Activated CD4-positive, alpha-beta memory T cell treated with anti-CD3 and anti-CD28 coated beads for 36 hours (primary cell): ENCODE measurements at regions not wholly inside any gene's neighbourhood (a gene's known extent, or its start where the extent isn't known, plus 50 kb on each side); places are given as distances from the start of the nearest gene placed in this dataset.
"Not testable (repeated sequence)": the region's sequence is repeated elsewhere in the genome, so short reads cannot be mapped to it uniquely, and the experiment has no call there.

ENCODE experiments used
- CTCF ChIA-PET: fragments of 350-600 bp; sonication (Branson Sonifier 250); formaldehyde crosslinking; loops from one replicate; lab custom pipeline; 2021; ENCODE audit warnings: antibody characterized with exemption, inconsistent platforms; lab: Charles Lee
- POLR2A ChIA-PET: fragments of 350-600 bp; sonication (Branson Sonifier 250); formaldehyde crosslinking; loops from one replicate; lab custom pipeline; 2021; ENCODE audit warnings: antibody characterized with exemption; lab: Charles Lee
- DNase-seq: peaks from one replicate; pipeline ENCODE4 v3.0.0-alpha.2; 2020
- H3K27ac Mint-ChIP-seq: one replicate; pipeline ENCODE4 v1.8.0; 2021; ENCODE audit warnings: mixed read lengths
- H3K27me3 Mint-ChIP-seq: one replicate; pipeline ENCODE4 v1.8.0; 2021; ENCODE audit warnings: mixed read lengths
- H3K36me3 Mint-ChIP-seq: one replicate; pipeline ENCODE4 v1.8.0; 2021; ENCODE audit warnings: mixed read lengths
- H3K4me1 Mint-ChIP-seq: one replicate; pipeline ENCODE4 v1.8.0; 2021; ENCODE audit warnings: low read depth, mixed read lengths
- H3K4me3 Mint-ChIP-seq: one replicate; pipeline ENCODE4 v1.8.0; 2021; ENCODE audit warnings: mild to moderate bottlenecking, mixed read lengths
- H3K9me3 Mint-ChIP-seq: one replicate; pipeline ENCODE4 v1.8.0; 2021; ENCODE audit warnings: mixed read lengths
- intact Hi-C: fragments of 100-400 bp; cut with micrococcal nuclease; formaldehyde crosslinking; loops from one replicate; pipeline ENCODE4 v1.15.1; 2023

GRCh38 chr5:21473981-21474380, 1379.2 kb downstream of the CDH12 start:
- H3K9me3 Mint-ChIP-seq, CTCF ChIA-PET, H3K27me3 Mint-ChIP-seq, intact Hi-C loops, H3K4me3 Mint-ChIP-seq, DNase-seq, POLR2A ChIA-PET, H3K27ac Mint-ChIP-seq, H3K4me1 Mint-ChIP-seq: not testable (repeated sequence)
- peaks cover 15% of the 10 kb centered on the region for H3K36me3 Mint-ChIP-seq

GRCh38 chr5:21473436-21473835, 1379.7 kb downstream of the CDH12 start:
- DNase-seq, H3K27ac Mint-ChIP-seq, POLR2A ChIA-PET, CTCF ChIA-PET, H3K27me3 Mint-ChIP-seq, H3K9me3 Mint-ChIP-seq, H3K4me1 Mint-ChIP-seq, intact Hi-C loops, H3K4me3 Mint-ChIP-seq: not testable (repeated sequence)
- H3K36me3 Mint-ChIP-seq, result peaks cover 14% of the 10 kb centered on the region

- H3K4me3 Mint-ChIP-seq, H3K9me3 Mint-ChIP-seq, H3K4me1 Mint-ChIP-seq, intact Hi-C loops, POLR2A ChIA-PET, CTCF ChIA-PET, H3K27me3 Mint-ChIP-seq, H3K27ac Mint-ChIP-seq, DNase-seq: not testable (repeated sequence)
- peaks cover 16% of the 10 kb centered on the region for H3K36me3 Mint-ChIP-seq
These were observed 1381.5 kb downstream of the CDH12 start for GRCh38 chr5:21471691-21472090.

- H3K4me3 Mint-ChIP-seq, intact Hi-C loops, DNase-seq, H3K9me3 Mint-ChIP-seq, H3K27ac Mint-ChIP-seq, H3K4me1 Mint-ChIP-seq, CTCF ChIA-PET, POLR2A ChIA-PET, H3K27me3 Mint-ChIP-seq: not testable (repeated sequence)
- peaks cover 20% of the 10 kb centered on the region for H3K36me3 Mint-ChIP-seq
These were observed 1383.5 kb downstream of the CDH12 start for GRCh38 chr5:21469523-21470101.

DNA sequence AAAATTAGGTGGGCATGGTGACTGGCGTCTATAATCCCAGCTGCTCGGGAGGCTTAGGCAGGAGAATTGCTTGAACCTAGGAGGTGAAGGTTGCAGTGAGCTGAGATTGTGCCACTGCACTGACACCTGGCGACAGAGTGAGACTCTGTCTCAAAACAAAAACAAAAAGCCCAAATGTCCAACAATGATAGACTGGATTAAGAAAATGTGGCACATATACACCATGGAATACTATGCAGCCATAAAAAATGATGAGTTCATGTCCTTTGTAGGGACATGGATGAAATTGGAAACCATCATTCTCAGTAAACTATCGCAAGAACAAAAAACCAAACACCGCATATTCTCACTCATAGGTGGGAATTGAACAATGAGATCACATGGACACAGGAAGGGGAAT, 1385.6 kb downstream of the CDH12 start:
- peaks cover 16% of the 10 kb centered on the region for H3K36me3 Mint-ChIP-seq
- H3K4me3 Mint-ChIP-seq, H3K9me3 Mint-ChIP-seq, H3K4me1 Mint-ChIP-seq, H3K27ac Mint-ChIP-seq, DNase-seq, CTCF ChIA-PET, H3K27me3 Mint-ChIP-seq, POLR2A ChIA-PET, intact Hi-C loops: not testable (repeated sequence)

DNA sequence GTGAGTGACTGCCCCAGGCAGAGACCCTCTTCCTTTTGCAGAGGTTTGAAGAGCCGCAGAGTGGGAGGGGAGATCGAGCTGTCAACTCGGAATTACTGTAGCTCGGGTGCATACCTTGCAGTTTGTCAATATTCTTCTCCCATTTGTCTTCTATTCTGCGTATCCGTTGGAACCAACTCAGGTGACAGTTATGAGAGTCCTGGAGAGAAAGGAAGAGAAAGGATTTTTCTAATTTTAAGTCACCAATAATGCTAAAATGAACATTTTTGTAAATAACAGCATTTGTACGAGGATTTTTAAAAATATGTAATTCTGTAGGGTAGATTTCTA, 1393.4 kb downstream of the CDH12 start:
- POLR2A ChIA-PET, H3K27me3 Mint-ChIP-seq, intact Hi-C loops, H3K9me3 Mint-ChIP-seq, DNase-seq, H3K36me3 Mint-ChIP-seq, H3K4me1 Mint-ChIP-seq: not testable (repeated sequence)
- H3K27ac Mint-ChIP-seq, result peak overlapping the region; percentile 70
- H3K4me3 Mint-ChIP-seq, result peak overlapping the region; percentile 86
- CTCF ChIA-PET, result interaction anchor here (1.2 kb wide), 1 partner anchor 40 kb away, joined by 3 read pairs; no protein-coding TSS in a partner anchor

DNA sequence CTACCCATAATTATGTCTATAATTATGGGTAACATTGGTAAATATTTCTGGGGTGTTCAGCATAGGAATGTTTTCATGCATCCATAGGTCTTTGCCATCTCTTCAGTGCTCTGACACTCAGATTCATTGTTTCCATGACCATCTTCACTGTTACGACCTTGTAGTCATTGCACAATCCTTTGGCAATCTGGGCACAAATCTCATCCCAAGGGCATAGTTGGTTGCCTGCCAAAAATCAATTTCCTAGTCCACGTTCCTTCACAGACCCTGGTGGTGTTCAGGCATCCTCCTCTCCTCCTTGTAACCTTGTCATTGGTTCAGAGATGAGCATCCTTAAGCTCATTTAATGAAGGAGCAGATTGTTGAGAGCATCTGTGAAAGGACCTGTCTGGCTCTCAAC, 1400.7 kb downstream of the CDH12 start:
- ChIA-PET POLR2A (no interaction called here), CTCF (no interaction called here)
- Mint-ChIP-seq H3K36me3 (no peaks in the 10 kb centered on the region), H3K9me3 (no peaks in the 10 kb centered on the region), H3K27me3 (peaks cover 18% of the 10 kb centered on the region), H3K4me1 (no peaks in the 10 kb centered on the region), H3K27ac (no peak overlapping the region), H3K4me3 (no peak overlapping the region)
- intact Hi-C loops, result no loop called here
- DNase-seq, result no peak

GRCh38 chr5:21432646-21433045, 1420.5 kb downstream of the CDH12 start:
- Mint-ChIP-seq H3K9me3 (no peaks in the 10 kb centered on the region), H3K36me3 (no peaks in the 10 kb centered on the region), H3K4me3 (no peak overlapping the region), H3K27ac (no peak overlapping the region), H3K27me3 (peaks cover 3% of the 10 kb centered on the region), H3K4me1 (no peaks in the 10 kb centered on the region)
- no peak for DNase-seq
- ChIA-PET CTCF (no interaction called here), POLR2A (no interaction called here)
- intact Hi-C loops, result no loop called here

GRCh38 chr5:21424907-21425306, 1428.2 kb downstream of the CDH12 start:
- no peak for DNase-seq
- ChIA-PET CTCF (no interaction called here), POLR2A (no interaction called here)
- intact Hi-C loops, result no loop called here
- no peaks in the 10 kb centered on the region for H3K36me3 Mint-ChIP-seq
- H3K4me1 Mint-ChIP-seq, result no peaks in the 10 kb centered on the region
- H3K27me3 Mint-ChIP-seq, result no peaks in the 10 kb centered on the region
- H3K4me3 Mint-ChIP-seq, result no peak overlapping the region
- H3K9me3 Mint-ChIP-seq, result no peaks in the 10 kb centered on the region
- no peak overlapping the region for H3K27ac Mint-ChIP-seq

GRCh38 chr5:21419383-21419782, 1431.4 kb upstream of the CDH18 start:
- intact Hi-C loops, result no loop called here
- ChIA-PET CTCF (interaction anchor here (0.7 kb wide), 1 partner anchor 40 kb away, joined by 3 read pairs; no protein-coding TSS in a partner anchor), POLR2A (no interaction called here)
- Mint-ChIP-seq H3K27ac (no peak overlapping the region), H3K4me1 (no peaks in the 10 kb centered on the region), H3K36me3 (no peaks in the 10 kb centered on the region), H3K9me3 (no peaks in the 10 kb centered on the region), H3K4me3 (no peak overlapping the region), H3K27me3 (no peaks in the 10 kb centered on the region)
- DNase-seq, result no peak

DNA sequence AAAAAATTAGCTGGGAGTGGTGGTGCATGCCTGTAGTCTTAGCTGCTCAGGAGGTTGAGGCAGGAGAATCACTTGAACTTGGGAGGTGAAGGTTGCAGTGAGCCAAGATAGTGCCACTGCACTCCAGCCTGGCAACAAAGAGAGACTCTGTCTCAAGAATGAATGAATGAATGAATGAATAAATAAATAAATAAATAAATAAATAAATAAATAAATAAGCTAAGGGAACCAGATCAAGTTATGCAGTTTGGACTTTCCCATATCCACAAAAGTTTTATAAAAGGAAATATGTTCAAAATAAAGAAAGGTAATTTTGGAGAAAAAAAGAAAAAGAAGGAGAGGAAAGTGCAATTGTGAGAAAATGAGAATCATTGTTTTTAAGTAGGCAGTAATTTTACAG, 1414.1 kb upstream of the CDH18 start:
- H3K4me3 Mint-ChIP-seq, H3K9me3 Mint-ChIP-seq, DNase-seq, H3K27me3 Mint-ChIP-seq, H3K36me3 Mint-ChIP-seq, intact Hi-C loops, CTCF ChIA-PET, H3K4me1 Mint-ChIP-seq, H3K27ac Mint-ChIP-seq, POLR2A ChIA-PET: not testable (repeated sequence)

- no peak for DNase-seq
- no peaks in the 10 kb centered on the region for H3K4me1 Mint-ChIP-seq
- CTCF ChIA-PET, result no interaction called here
- H3K27me3 Mint-ChIP-seq, result no peaks in the 10 kb centered on the region
- H3K36me3 Mint-ChIP-seq, result no peaks in the 10 kb centered on the region
- no peak overlapping the region for H3K27ac Mint-ChIP-seq
- POLR2A ChIA-PET, result no interaction called here
- intact Hi-C loops, result no loop called here
- no peaks in the 10 kb centered on the region for H3K9me3 Mint-ChIP-seq
- no peak overlapping the region for H3K4me3 Mint-ChIP-seq
These were observed 1410.5 kb upstream of the CDH18 start for GRCh38 chr5:21398511-21398910.

DNA sequence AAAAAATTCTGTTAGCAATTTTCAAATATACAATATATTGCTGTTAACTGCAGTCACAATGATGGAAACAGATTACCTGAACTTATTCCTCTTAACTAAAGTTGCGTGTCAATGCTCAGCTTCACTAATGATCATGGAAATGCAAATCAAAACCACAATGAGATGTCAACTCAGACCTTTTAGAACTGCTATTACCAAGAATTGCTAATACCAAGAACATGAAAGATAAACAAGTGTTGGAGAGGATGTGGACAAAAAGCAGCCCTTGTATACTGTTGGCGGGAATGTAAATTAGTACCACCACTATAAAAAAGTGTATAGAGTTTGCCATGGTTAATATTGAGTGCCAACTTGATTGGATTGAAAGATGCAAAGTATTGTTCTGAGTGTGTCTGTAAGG, 1409.7 kb upstream of the CDH18 start:
- Mint-ChIP-seq H3K4me3 (no peak overlapping the region), H3K9me3 (no peaks in the 10 kb centered on the region), H3K27me3 (no peaks in the 10 kb centered on the region), H3K27ac (no peak overlapping the region), H3K36me3 (no peaks in the 10 kb centered on the region), H3K4me1 (no peaks in the 10 kb centered on the region)
- intact Hi-C loops, result no loop called here
- ChIA-PET POLR2A (no interaction called here), CTCF (no interaction called here)
- no peak for DNase-seq
